Vagina (tissue), 2 donors: ENCODE measurements at regions not wholly inside any gene's neighbourhood (a gene's known extent, or its start where the extent isn't known, plus 50 kb on each side); places are given as distances from the start of the nearest gene placed in this dataset.

Experiments
- DNase-seq, 2 donors: peaks; one replicate each; pipeline ENCODE4 v3.0.0-alpha.2; 2017; ENCODE audit errors: extremely low spot score in 2 of 2
- H3K27ac ChIP-seq: fragments of 200-600 bp; sonication (generic); one replicate; pipeline ENCODE4 v1.5.1; 2019
- H3K27me3 ChIP-seq: fragments of 200-600 bp; sonication (generic); one replicate; pipeline ENCODE4 v1.5.1; 2019
- H3K36me3 ChIP-seq, 2 donors: fragments of 200-600 bp; sonication (generic); one replicate each; pipeline ENCODE4 v1.5.1; 2017 to 2019
- H3K4me1 ChIP-seq: fragments of 200-600 bp; sonication (generic); one replicate; pipeline ENCODE4 v1.5.1; 2019
- H3K4me3 ChIP-seq, 2 donors: fragments of 200-600 bp; sonication (generic); 1 replicate in 1 of 2; 2 replicates in 1 of 2; pipeline ENCODE4 v1.5.1; 2016 to 2019
- H3K9me3 ChIP-seq: fragments of 200-600 bp; sonication (generic); one replicate; pipeline ENCODE4 v1.5.1; 2019
- POLR2A ChIP-seq, 2 donors: fragments of 450-650 bp; IDR thresholded peaks; one replicate each; pipeline ENCODE4 v1.6.1; 2017; ENCODE audit warnings: antibody characterized with exemption in 2 of 2, mild to moderate bottlenecking in 2 of 2, moderate library complexity in 2 of 2
- POLR2AphosphoS5 ChIP-seq, 2 donors: sonication (generic); formaldehyde crosslinking; IDR thresholded peaks; one replicate each; pipeline ENCODE4 v1.9.0; 2017; ENCODE audit warnings: antibody characterized with exemption in 2 of 2, mild to moderate bottlenecking in 2 of 2, low read depth in 1 of 2; ENCODE audit not compliant: insufficient read depth in 1 of 2
- intact Hi-C: fragments of 100-400 bp; cut with DNase I; formaldehyde crosslinking; loops from one replicate; pipeline ENCODE4 v1.15.1; 2023
- TF ChIP-seq, protein P1 (sequence below), 3 experiments: fragments of 450-650 bp in 2 of 3; fragments of 200-600 bp in 1 of 3; sonication (generic) in 1 of 3; IDR thresholded peaks; one replicate each; pipeline ENCODE4 v1.5.1; 2017 to 2019; ENCODE audit warnings: antibody characterized with exemption in 3 of 3, mild to moderate bottlenecking in 2 of 3, moderate library complexity in 2 of 3

DNA sequence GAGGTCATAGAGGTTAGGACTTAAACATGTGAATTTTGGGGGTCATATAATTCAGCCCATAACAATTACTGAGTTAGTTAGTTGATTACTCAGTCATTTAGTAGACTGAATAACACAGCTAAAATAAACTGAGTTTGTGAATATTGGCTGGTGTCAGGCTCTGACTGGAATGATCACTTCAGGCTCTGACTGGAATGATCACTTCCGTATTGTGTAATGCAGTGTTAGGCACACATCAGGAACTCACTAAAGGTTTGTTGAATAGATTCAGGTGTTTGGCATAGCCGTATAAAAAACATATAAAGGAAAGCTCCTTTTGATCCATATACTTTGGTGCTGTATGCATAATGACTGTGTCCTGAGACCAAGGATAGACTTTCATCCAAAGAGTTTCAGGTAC, 610.5 kb downstream of the INSC start:
- DNase-seq, result no peak
- TF ChIP-seq, protein P1, sequence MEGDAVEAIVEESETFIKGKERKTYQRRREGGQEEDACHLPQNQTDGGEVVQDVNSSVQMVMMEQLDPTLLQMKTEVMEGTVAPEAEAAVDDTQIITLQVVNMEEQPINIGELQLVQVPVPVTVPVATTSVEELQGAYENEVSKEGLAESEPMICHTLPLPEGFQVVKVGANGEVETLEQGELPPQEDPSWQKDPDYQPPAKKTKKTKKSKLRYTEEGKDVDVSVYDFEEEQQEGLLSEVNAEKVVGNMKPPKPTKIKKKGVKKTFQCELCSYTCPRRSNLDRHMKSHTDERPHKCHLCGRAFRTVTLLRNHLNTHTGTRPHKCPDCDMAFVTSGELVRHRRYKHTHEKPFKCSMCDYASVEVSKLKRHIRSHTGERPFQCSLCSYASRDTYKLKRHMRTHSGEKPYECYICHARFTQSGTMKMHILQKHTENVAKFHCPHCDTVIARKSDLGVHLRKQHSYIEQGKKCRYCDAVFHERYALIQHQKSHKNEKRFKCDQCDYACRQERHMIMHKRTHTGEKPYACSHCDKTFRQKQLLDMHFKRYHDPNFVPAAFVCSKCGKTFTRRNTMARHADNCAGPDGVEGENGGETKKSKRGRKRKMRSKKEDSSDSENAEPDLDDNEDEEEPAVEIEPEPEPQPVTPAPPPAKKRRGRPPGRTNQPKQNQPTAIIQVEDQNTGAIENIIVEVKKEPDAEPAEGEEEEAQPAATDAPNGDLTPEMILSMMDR (IDR thresholded peaks at IDR 0.05), result no peak
- TF ChIP-seq POLR2AphosphoS5 (IDR thresholded peaks at IDR 0.05; ENCODE audit: insufficient read depth in 1 of 2, low read depth in 1 of 2) (no peak), POLR2A (IDR thresholded peaks at IDR 0.05) (no peak)
- Histone ChIP-seq H3K4me1 (peaks cover 5% of the 10 kb centered on the region), H3K27me3 (no peaks in the 10 kb centered on the region), H3K36me3 (no peaks in the 10 kb centered on the region), H3K27ac (no peak overlapping the region), H3K4me3 (no peak overlapping the region), H3K9me3 (no peaks in the 10 kb centered on the region)
- intact Hi-C loops, result no loop called here

DNA sequence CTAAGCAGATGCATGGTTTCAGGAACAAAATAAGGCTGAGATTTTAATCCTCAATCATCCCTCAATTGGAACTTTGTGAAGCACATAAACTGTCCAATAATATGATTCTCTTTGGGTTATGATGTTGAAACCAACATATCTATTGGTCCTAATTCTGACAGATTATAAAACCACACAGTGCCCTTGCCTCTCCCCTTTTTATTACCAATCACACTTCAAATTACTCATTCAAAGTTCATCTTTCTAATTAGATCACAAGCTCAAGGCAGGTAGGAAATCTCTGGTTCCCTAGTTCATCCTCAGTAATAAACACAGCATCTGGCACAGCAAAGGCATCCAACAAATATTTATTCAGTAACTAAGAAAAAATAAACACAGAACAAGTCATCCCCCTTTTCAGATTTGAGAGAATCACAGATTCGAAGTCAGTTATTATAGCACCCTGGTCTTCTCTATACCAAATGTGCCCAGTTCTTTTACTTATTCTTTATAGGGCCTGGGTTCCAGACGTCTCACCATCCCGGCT, 611.6 kb downstream of the INSC start:
- intact Hi-C loops, result no loop called here
- Histone ChIP-seq H3K27me3 (no peaks in the 10 kb centered on the region), H3K4me1 (peaks cover 5% of the 10 kb centered on the region), H3K4me3 (no peak overlapping the region), H3K36me3 (no peaks in the 10 kb centered on the region), H3K9me3 (no peaks in the 10 kb centered on the region), H3K27ac (no peak overlapping the region)
- TF ChIP-seq, protein P1 (IDR thresholded peaks at IDR 0.05), result no peak
- TF ChIP-seq POLR2AphosphoS5 (IDR thresholded peaks at IDR 0.05; ENCODE audit: insufficient read depth in 1 of 2, low read depth in 1 of 2), result no peak
- TF ChIP-seq POLR2A (IDR thresholded peaks at IDR 0.05), result no peak
- no peak for DNase-seq

DNA sequence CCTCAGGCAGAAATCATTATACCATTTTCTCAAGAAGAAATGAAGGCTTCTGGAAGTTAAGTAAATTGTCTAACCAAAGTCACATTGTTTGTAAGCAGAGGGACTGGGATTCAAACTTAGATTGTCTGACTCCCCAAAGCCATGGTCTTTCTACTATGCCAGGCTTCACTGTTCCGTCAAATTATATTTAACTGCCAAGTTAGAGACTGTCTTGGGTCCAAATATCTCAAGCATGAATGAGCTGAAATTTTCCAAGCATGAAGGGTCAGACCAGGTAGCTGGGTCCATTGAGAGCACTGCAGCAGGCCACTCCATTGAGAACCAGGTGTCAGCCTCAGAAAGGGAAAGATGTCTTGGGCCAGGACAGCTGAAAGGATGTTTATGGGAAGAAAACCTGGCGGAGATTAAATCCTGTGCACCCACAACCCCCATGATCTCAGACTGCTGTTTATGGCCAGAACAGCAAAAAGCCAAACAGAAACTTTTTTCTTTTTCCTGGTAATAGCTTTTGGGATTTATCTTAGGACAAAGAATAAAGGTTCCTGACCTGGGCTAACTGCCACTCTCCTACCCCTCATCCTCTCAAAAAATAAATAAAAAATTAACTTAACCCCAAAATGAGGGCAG, 612.3 kb downstream of the INSC start:
- TF ChIP-seq POLR2A (IDR thresholded peaks at IDR 0.05), result no peak
- no peak for TF ChIP-seq POLR2AphosphoS5 (IDR thresholded peaks at IDR 0.05; ENCODE audit: insufficient read depth in 1 of 2, low read depth in 1 of 2)
- TF ChIP-seq, protein P1 (IDR thresholded peaks at IDR 0.05), result no peak
- Histone ChIP-seq H3K4me1 (peaks cover 5% of the 10 kb centered on the region), H3K27me3 (no peaks in the 10 kb centered on the region), H3K27ac (no peak overlapping the region), H3K36me3 (no peaks in the 10 kb centered on the region), H3K4me3 (no peak overlapping the region), H3K9me3 (no peaks in the 10 kb centered on the region)
- intact Hi-C loops, result no loop called here
- DNase-seq, result no peak

DNA sequence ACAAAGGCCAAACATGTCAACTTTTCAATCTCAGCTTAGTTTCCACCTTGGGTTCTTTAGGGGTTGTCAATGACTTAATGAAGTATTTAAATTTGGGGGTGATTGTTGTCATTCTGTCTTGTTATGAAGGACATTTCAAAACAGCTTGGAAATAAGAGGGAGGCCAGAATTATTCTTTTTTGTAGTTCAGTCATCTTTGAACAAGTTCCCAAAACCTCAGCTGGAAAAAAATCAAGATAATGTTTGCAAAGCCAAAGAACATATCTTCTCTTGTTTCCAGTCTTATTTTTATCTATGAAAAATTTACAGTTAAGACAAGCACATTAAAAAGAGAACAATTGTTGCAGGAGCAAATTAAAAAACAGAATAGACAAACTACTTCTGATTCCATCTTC, 612.8 kb downstream of the INSC start:
- no peaks in the 10 kb centered on the region for H3K9me3 ChIP-seq
- H3K27me3 ChIP-seq, result no peaks in the 10 kb centered on the region
- H3K4me1 ChIP-seq, result peaks cover 5% of the 10 kb centered on the region
- H3K4me3 ChIP-seq, result no peak overlapping the region
- DNase-seq, result no peak
- intact Hi-C loops, result no loop called here
- no peaks in the 10 kb centered on the region for H3K36me3 ChIP-seq
- TF ChIP-seq, protein P1 (IDR thresholded peaks at IDR 0.05), result no peak
- TF ChIP-seq POLR2A (IDR thresholded peaks at IDR 0.05) (no peak), POLR2AphosphoS5 (IDR thresholded peaks at IDR 0.05; ENCODE audit: insufficient read depth in 1 of 2, low read depth in 1 of 2) (no peak)
- H3K27ac ChIP-seq, result no peak overlapping the region

DNA sequence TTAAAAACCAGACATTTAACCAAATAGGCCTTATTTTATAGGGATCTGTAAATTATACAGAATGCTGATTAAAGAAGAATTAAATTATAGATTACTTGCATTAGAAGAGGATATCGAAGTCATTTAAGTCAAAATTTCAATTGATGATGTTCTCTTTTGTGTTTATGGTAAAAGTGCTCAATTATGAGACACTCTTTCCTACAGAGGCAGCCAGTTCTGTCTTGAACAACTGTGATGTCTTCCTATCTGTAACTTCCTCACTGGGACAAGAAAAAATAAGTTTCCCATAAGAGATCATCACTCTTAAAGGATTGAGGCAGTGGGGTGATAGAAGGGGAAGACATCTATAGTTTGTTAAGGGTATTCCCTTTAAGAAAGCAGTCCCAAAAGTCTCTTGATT, 613.5 kb downstream of the INSC start:
- TF ChIP-seq POLR2A (IDR thresholded peaks at IDR 0.05), result no peak
- TF ChIP-seq, protein P1 (IDR thresholded peaks at IDR 0.05), result no peak
- TF ChIP-seq POLR2AphosphoS5 (IDR thresholded peaks at IDR 0.05; ENCODE audit: insufficient read depth in 1 of 2, low read depth in 1 of 2), result no peak
- no peak overlapping the region for H3K27ac ChIP-seq
- no peaks in the 10 kb centered on the region for H3K36me3 ChIP-seq
- H3K27me3 ChIP-seq, result no peaks in the 10 kb centered on the region
- H3K9me3 ChIP-seq, result no peaks in the 10 kb centered on the region
- intact Hi-C loops, result no loop called here
- DNase-seq, result no peak
- H3K4me1 ChIP-seq, result peaks cover 5% of the 10 kb centered on the region
- H3K4me3 ChIP-seq, result no peak overlapping the region
